Gastroesophageal sphincter (tissue), 4 donors: ENCODE measurements at regions not wholly inside any gene's neighbourhood (a gene's known extent, or its start where the extent isn't known, plus 50 kb on each side); places are given as distances from the start of the nearest gene placed in this dataset.

Source experiments
- ATAC-seq: fragments of 150-250 bp; one replicate; pipeline ENCODE4 v1.9.1; 2016; ENCODE audit warnings: mild to moderate bottlenecking, moderate library complexity
- H3K27ac ChIP-seq, 4 donors: fragments of 200-600 bp; sonication (generic) in 3 of 4; 1 replicate in 3 of 4; 2 replicates in 1 of 4; pipeline ENCODE4 v1.5.1; 2016 to 2019
- H3K27me3 ChIP-seq: fragments of 200-600 bp; sonication (generic); one replicate; pipeline ENCODE4 v1.5.1; 2019
- H3K36me3 ChIP-seq, 2 donors: fragments of 200-600 bp; sonication (generic); one replicate each; pipeline ENCODE4 v1.5.1; 2019; ENCODE audit warnings: control low read depth in 1 of 2
- H3K4me1 ChIP-seq, 3 donors: fragments of 200-600 bp; sonication (generic); 1 replicate in 2 of 3; 2 replicates in 1 of 3; pipeline ENCODE4 v1.5.1; 2016 to 2019; ENCODE audit warnings: control low read depth in 2 of 3
- H3K4me3 ChIP-seq, 2 donors: fragments of 200-600 bp; sonication (generic); one replicate each; pipeline ENCODE4 v1.5.1; 2019; ENCODE audit warnings: mild to moderate bottlenecking in 1 of 2, moderate library complexity in 1 of 2
- H3K9me3 ChIP-seq, 3 donors: fragments of 200-600 bp; sonication (generic); one replicate each; pipeline ENCODE4 v1.5.1; 2017 to 2019; ENCODE audit warnings: control low read depth in 2 of 3
- EP300 ChIP-seq: sonication (generic); formaldehyde crosslinking; IDR thresholded peaks from one replicate; pipeline ENCODE4 v1.6.1; 2017; ENCODE audit warnings: antibody characterized with exemption, mild to moderate bottlenecking
- POLR2A ChIP-seq, 2 donors: fragments of 450-650 bp; IDR thresholded peaks; one replicate each; pipeline ENCODE4 v1.6.1; 2017; ENCODE audit warnings: antibody characterized with exemption in 2 of 2, mild to moderate bottlenecking in 2 of 2, moderate library complexity in 1 of 2
- POLR2AphosphoS5 ChIP-seq: sonication (generic); formaldehyde crosslinking; IDR thresholded peaks from one replicate; pipeline ENCODE4 v1.6.1; 2017; ENCODE audit warnings: antibody characterized with exemption
- WGBS, 2 donors: methylation state at CpG; one replicate each; pipeline ENCODE4 v1.1.5; 2018; ENCODE audit warnings: low coverage in 1 of 2; 5-methylcytosine and 5-hydroxymethylcytosine counted together
- TF ChIP-seq, protein P1 (sequence below), 4 experiments: fragments of 200-600 bp in 2 of 4; fragments of 450-650 bp in 2 of 4; sonication (generic) in 1 of 4; IDR thresholded peaks; one replicate each; pipeline ENCODE4 v1.5.1; 2017 to 2019; ENCODE audit warnings: antibody characterized with exemption in 4 of 4, mild to moderate bottlenecking in 2 of 4, moderate library complexity in 2 of 4

DNA sequence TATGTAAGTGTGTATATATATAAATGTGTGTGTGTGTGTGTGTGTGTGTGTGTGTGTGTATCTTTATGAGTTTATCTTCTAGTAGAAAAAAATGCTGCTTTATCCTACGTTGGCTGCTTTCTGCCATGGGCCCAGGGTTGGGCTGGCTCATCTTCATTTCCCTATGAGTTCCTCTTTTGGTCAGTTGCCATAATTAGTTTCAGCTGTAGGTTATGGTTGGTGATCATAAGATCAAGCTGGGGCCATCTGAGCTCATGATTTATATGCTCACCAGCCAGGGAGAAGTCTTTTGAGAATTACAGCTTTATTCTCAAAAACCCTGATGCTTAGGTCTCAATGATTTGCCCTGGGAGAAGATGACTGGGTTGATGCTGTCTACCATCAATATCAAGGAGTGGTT lies 775.8 kb upstream of the ARPP21 start:
- no peak for ATAC-seq
- TF ChIP-seq, protein P1, sequence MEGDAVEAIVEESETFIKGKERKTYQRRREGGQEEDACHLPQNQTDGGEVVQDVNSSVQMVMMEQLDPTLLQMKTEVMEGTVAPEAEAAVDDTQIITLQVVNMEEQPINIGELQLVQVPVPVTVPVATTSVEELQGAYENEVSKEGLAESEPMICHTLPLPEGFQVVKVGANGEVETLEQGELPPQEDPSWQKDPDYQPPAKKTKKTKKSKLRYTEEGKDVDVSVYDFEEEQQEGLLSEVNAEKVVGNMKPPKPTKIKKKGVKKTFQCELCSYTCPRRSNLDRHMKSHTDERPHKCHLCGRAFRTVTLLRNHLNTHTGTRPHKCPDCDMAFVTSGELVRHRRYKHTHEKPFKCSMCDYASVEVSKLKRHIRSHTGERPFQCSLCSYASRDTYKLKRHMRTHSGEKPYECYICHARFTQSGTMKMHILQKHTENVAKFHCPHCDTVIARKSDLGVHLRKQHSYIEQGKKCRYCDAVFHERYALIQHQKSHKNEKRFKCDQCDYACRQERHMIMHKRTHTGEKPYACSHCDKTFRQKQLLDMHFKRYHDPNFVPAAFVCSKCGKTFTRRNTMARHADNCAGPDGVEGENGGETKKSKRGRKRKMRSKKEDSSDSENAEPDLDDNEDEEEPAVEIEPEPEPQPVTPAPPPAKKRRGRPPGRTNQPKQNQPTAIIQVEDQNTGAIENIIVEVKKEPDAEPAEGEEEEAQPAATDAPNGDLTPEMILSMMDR (IDR thresholded peaks at IDR 0.05): no peak
- TF ChIP-seq EP300: no peak
- no peak for TF ChIP-seq POLR2AphosphoS5
- no peak for TF ChIP-seq POLR2A (IDR thresholded peaks at IDR 0.05)
- Histone ChIP-seq H3K4me1 (no peaks in the 10 kb centered on the region), H3K27me3 (no peaks in the 10 kb centered on the region), H3K4me3 (no peak overlapping the region), H3K27ac (no peak overlapping the region), H3K36me3 (no peaks in the 10 kb centered on the region), H3K9me3 (no peaks in the 10 kb centered on the region)
- WGBS, 2 donors: 40 to 60% methylated on average over 1 of the region's 1 CpG

DNA sequence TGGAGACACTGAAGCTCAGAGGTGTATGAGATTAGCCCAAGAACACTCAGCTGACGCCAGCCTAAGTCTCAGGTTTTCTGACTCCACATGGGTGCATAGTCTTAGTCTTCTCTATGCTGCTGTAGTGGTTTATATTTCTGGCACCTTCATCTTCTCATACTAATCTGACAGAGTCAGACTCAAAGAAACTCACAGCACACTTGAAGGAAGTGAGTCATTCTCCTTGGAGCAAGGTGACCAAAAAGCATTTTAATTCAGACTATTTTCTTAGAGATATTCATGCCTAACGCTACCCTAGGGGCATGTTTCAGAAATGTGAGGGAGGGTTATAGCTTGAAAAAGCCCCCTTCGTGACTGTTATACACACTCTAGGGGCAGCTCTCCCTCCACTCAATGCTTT lies 775.3 kb upstream of the ARPP21 start:
- no peak for ATAC-seq
- no peaks in the 10 kb centered on the region for H3K4me1 ChIP-seq
- no peak overlapping the region for H3K27ac ChIP-seq
- TF ChIP-seq, protein P1 (IDR thresholded peaks at IDR 0.05): no peak
- TF ChIP-seq POLR2AphosphoS5 (no peak), POLR2A (IDR thresholded peaks at IDR 0.05) (no peak), EP300 (no peak)
- WGBS, 2 donors: 77 to 90% methylated on average over 3 of the region's 3 CpGs
- H3K4me3 ChIP-seq: no peak overlapping the region
- no peaks in the 10 kb centered on the region for H3K9me3 ChIP-seq
- no peaks in the 10 kb centered on the region for H3K27me3 ChIP-seq
- H3K36me3 ChIP-seq: no peaks in the 10 kb centered on the region

DNA sequence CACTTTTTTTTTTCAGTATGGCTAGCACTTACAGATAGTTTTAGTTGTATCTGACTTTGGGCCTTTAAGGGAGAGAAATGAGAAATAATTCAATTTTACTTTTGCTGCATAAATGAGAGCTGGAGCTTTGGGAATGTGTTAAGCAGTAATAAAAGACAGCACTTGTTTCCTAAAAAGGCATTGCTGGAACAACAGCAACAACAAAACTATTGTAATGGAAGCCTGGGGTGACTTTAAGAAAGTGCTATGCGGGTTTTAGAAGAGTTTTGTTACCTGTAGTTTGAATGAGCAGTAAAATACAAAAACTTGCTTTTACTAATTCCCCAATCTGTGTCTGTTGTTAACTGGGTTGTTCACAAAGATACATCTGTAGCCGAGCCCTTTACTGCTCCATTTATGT lies 774.0 kb upstream of the ARPP21 start:
- WGBS, 2 donors: 88 to 93% methylated on average over 2 of the region's 2 CpGs
- ATAC-seq: no peak
- Histone ChIP-seq H3K4me1 (no peaks in the 10 kb centered on the region), H3K4me3 (no peak overlapping the region), H3K27me3 (no peaks in the 10 kb centered on the region), H3K9me3 (no peaks in the 10 kb centered on the region), H3K36me3 (no peaks in the 10 kb centered on the region), H3K27ac (no peak overlapping the region)
- no peak for TF ChIP-seq EP300

DNA sequence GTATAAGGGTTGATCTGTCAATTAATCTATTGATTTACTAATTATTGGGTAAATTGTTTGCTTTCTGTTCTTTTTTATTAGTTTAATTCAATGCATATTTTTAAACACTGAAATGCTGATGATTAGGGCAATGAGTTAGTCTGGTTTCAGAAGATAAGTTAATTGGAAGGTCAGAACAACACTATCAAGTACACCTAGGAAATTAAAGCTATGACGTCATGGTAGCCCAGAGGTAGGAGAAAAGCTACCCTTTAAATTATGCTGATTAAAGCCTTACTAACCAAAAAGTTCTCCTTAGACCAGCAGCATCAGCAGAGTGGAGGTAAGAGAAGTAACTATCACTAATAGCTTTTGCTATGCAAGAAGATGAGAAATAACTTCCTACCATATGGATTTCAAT lies 770.4 kb upstream of the ARPP21 start:
- Histone ChIP-seq H3K36me3 (no peaks in the 10 kb centered on the region), H3K9me3 (no peaks in the 10 kb centered on the region), H3K4me3 (no peak overlapping the region), H3K27me3 (no peaks in the 10 kb centered on the region), H3K27ac (no peak overlapping the region), H3K4me1 (no peaks in the 10 kb centered on the region)
- ATAC-seq: no peak
- TF ChIP-seq EP300 (no peak), POLR2A (IDR thresholded peaks at IDR 0.05) (no peak), POLR2AphosphoS5 (no peak)
- TF ChIP-seq, protein P1 (IDR thresholded peaks at IDR 0.05): no peak
- WGBS, 2 donors: 67 to 83% methylated on average over 1 of the region's 1 CpG

DNA sequence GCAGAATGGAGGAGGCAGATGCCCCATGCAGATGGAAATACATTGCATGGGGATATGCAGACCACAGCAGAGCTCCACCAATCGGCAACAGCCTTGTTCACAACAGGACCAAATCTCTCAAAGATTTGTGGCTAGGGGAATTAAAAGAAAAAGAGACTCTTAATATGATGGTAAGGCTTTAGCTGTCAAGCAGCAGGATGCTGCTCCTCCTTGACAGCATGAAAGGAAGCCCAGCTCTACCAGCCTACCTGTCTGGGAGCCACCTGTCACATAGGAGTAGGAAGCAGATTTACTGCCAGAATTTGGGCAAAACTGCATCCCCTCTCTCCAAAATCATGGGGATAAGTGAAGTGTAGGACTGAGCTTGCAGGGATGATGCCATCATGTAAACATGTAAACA lies 769.6 kb upstream of the ARPP21 start:
- Histone ChIP-seq H3K36me3 (no peaks in the 10 kb centered on the region), H3K27me3 (no peaks in the 10 kb centered on the region), H3K27ac (no peak overlapping the region), H3K9me3 (no peaks in the 10 kb centered on the region), H3K4me1 (no peaks in the 10 kb centered on the region), H3K4me3 (no peak overlapping the region)
- no peak for ATAC-seq
- WGBS, 2 donors: 82 to 100% methylated on average over 1 of the region's 1 CpG
- TF ChIP-seq EP300: no peak
- TF ChIP-seq, protein P1 (IDR thresholded peaks at IDR 0.05): no peak
- no peak for TF ChIP-seq POLR2A (IDR thresholded peaks at IDR 0.05)
- no peak for TF ChIP-seq POLR2AphosphoS5

DNA sequence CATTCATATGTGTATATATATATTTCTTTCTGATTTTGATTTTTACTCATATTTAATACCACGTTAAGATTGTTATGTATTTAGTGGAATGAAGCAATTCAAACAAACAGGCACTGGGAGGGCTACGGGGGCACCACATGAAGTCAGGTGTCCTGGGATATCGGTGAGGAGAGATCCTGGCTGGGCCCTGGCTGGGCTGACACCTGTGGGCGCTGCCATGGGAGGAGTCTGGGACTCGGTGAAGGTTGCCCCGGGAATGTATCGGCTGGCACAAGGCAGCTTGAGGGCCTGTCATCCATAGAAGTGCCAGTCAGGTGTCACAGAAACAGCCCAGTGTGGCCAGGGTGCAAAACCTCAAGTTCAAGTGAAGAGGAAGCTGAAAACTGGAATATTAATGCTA lies 766.9 kb upstream of the ARPP21 start:
- Histone ChIP-seq H3K9me3 (no peaks in the 10 kb centered on the region), H3K4me1 (no peaks in the 10 kb centered on the region), H3K4me3 (no peak overlapping the region), H3K27me3 (no peaks in the 10 kb centered on the region), H3K27ac (no peak overlapping the region), H3K36me3 (no peaks in the 10 kb centered on the region)
- no peak for ATAC-seq
- 81 to 100% methylated on average over 3 to 6 of the region's 7 CpGs for WGBS, 2 donors
- TF ChIP-seq, protein P1 (IDR thresholded peaks at IDR 0.05): no peak
- TF ChIP-seq EP300 (no peak), POLR2A (IDR thresholded peaks at IDR 0.05) (no peak), POLR2AphosphoS5 (no peak)
